IMR-90 (cell line): ENCODE measurements at regions not wholly inside any gene's neighbourhood (a gene's known extent, or its start where the extent isn't known, plus 50 kb on each side); places are given as distances from the start of the nearest gene placed in this dataset.

ENCODE experiments used
- ATAC-seq: fragments of 200-7000 bp; cut with Tn5 transposase; 2 replicates; pipeline ENCODE4 v1.9.1; 2020; ENCODE audit warnings: low read depth, mild to moderate bottlenecking, moderate library complexity
- BruUV-seq: library from RNA; stranded (reverse); fragments of 400-500 nt; replicated peaks from 2 replicates; lab custom pipeline; 2021; lab: Mats Ljungman, UMichigan
- CTCF ChIA-PET: fragments of 300-600 bp; formaldehyde crosslinking; extraction: SDS; loops from one replicate; lab custom pipeline; 2021; ENCODE audit warnings: antibody characterized with exemption; lab: Yijun Ruan, JAX
- POLR2A ChIA-PET: fragments of 300-600 bp; sonication (Branson Sonifier 250); formaldehyde crosslinking; loops from one replicate; lab custom pipeline; 2022; ENCODE audit warnings: antibody characterized with exemption; ENCODE audit not compliant: unreplicated experiment; lab: Charles Lee
- DNase-seq: peaks from one replicate; pipeline ENCODE4 v3.0.0; 2013
- H2AFZ ChIP-seq: replicated peaks from 2 replicates; pipeline ENCODE3; 2013; ENCODE audit warnings: low read length, mild to moderate bottlenecking; ENCODE audit not compliant: poor library complexity
- H2AK5ac ChIP-seq: 2 replicates; pipeline ENCODE4 v1.6.1; 2013; ENCODE audit warnings: low read depth, low read length, inconsistent platforms
- H2AK9ac ChIP-seq: replicated peaks from 2 replicates; pipeline ENCODE3; 2013; ENCODE audit warnings: mild to moderate bottlenecking, low read depth, low read length, moderate library complexity; ENCODE audit not compliant: poor library complexity
- H2BK120ac ChIP-seq: 2 replicates; pipeline ENCODE4 v1.6.1; 2013; ENCODE audit warnings: low read depth, low read length, inconsistent platforms
- H2BK15ac ChIP-seq: 3 replicates; pipeline ENCODE4 v1.6.1; 2013; ENCODE audit warnings: low read depth, low read length, inconsistent platforms
- H2BK20ac ChIP-seq: 2 replicates; pipeline ENCODE4 v1.6.1; 2013; ENCODE audit warnings: low read depth, mild to moderate bottlenecking, inconsistent platforms, low read length, moderate library complexity
- H2BK5ac ChIP-seq: 2 replicates; pipeline ENCODE4 v1.6.1; 2013; ENCODE audit warnings: mild to moderate bottlenecking, low read depth, low read length, inconsistent platforms; ENCODE audit not compliant: poor library complexity, severe bottlenecking
- H3K14ac ChIP-seq: replicated peaks from 2 replicates; pipeline ENCODE4 v1.6.1; 2013; ENCODE audit warnings: low read depth, low read length, inconsistent platforms
- H3K18ac ChIP-seq: 2 replicates; pipeline ENCODE4 v1.6.1; 2013; ENCODE audit warnings: low read depth, low read length, control low read depth
- H3K23ac ChIP-seq: 2 replicates; pipeline ENCODE4 v1.6.1; 2013; ENCODE audit warnings: low read depth, low read length, inconsistent platforms
- H3K27ac ChIP-seq: 2 replicates; pipeline ENCODE4 v1.5.1; 2013; ENCODE audit warnings: mild to moderate bottlenecking, control low read depth, low read length; ENCODE audit not compliant: insufficient read depth
- H3K27me3 ChIP-seq: 2 replicates; pipeline ENCODE4 v1.6.1; 2013; ENCODE audit warnings: low read length; ENCODE audit not compliant: control insufficient read depth, insufficient read depth
- H3K36me3 ChIP-seq: 2 replicates; pipeline ENCODE4 v1.6.1; 2013; ENCODE audit warnings: low read length, mixed read lengths; ENCODE audit not compliant: control insufficient read depth, insufficient read depth
- H3K4ac ChIP-seq: 2 replicates; pipeline ENCODE4 v1.6.1; 2013; ENCODE audit warnings: low read depth, low read length, inconsistent platforms
- H3K4me1 ChIP-seq: 2 replicates; pipeline ENCODE4 v1.6.1; 2013; ENCODE audit warnings: low read length, mixed read lengths; ENCODE audit not compliant: control insufficient read depth, insufficient read depth
- H3K4me2 ChIP-seq: 2 replicates; pipeline ENCODE4 v1.6.1; 2013; ENCODE audit warnings: low read depth, mild to moderate bottlenecking, control low read depth, low read length, moderate library complexity
- H3K4me3 ChIP-seq: 2 replicates; pipeline ENCODE4 v1.5.1; 2013; ENCODE audit warnings: low read depth, mild to moderate bottlenecking, control low read depth, low read length, moderate library complexity; ENCODE audit not compliant: insufficient read depth
- H3K56ac ChIP-seq: 2 replicates; pipeline ENCODE4 v1.6.1; 2013; ENCODE audit warnings: low read length, inconsistent platforms; ENCODE audit not compliant: insufficient read depth; ENCODE audit errors: extremely low read depth
- H3K79me1 ChIP-seq, 2 experiments: 2 replicates each; pipeline ENCODE4 v1.6.1; 2013; ENCODE audit warnings: low read length in 2 of 2, inconsistent platforms in 1 of 2, low read depth in 1 of 2
- H3K9ac ChIP-seq: 2 replicates; pipeline ENCODE4 v1.6.1; 2013; ENCODE audit warnings: low read depth, low read length, control low read depth
- H3K9me1 ChIP-seq: 2 replicates; pipeline ENCODE4 v1.6.1; 2013; ENCODE audit warnings: low read length, inconsistent platforms; ENCODE audit not compliant: insufficient read depth
- H3K9me3 ChIP-seq: 2 replicates; pipeline ENCODE4 v1.6.1; 2013; ENCODE audit warnings: low read length; ENCODE audit not compliant: control insufficient read depth, insufficient read depth
- H4K20me1 ChIP-seq: 2 replicates; pipeline ENCODE4 v1.6.1; 2013; ENCODE audit warnings: low read length, inconsistent platforms; ENCODE audit not compliant: insufficient read depth
- H4K5ac ChIP-seq: 2 replicates; pipeline ENCODE4 v1.6.1; 2013; ENCODE audit warnings: mild to moderate bottlenecking, low read depth, low read length, control low read depth
- H4K8ac ChIP-seq, 2 experiments: 2 replicates each; pipeline ENCODE4 v1.6.1; 2013; ENCODE audit warnings: low read depth in 2 of 2, low read length in 2 of 2, control low read depth in 1 of 2, inconsistent platforms in 1 of 2
- H4K91ac ChIP-seq: 2 replicates; pipeline ENCODE4 v1.6.1; 2013; ENCODE audit warnings: low read depth, low read length, inconsistent platforms; ENCODE audit not compliant: insufficient read depth
- FOS ChIP-seq: fragments of 150-350 bp; IDR thresholded peaks from 2 replicates; pipeline ENCODE4 v1.6.1; 2016; ENCODE audit warnings: low read depth, low read length
- MAFK ChIP-seq: IDR thresholded peaks from 2 replicates; pipeline ENCODE4 v1.6.1; 2012; ENCODE audit warnings: low read depth, low read length, improper control_type of control experiment
- WGBS, 2 experiments: methylation state at CpG; one replicate each; pipeline versions ENCODE4 v1.1.5 to v1.1.7; 2013; ENCODE audit warnings: missing lambda C conversion rate in 2 of 2; ENCODE audit not compliant: insufficient read length in 1 of 2; ENCODE audit errors: extremely low coverage in 2 of 2; 5-methylcytosine and 5-hydroxymethylcytosine counted together
- dilution Hi-C: fragments of 300-500 bp; cut with HindIII; formaldehyde crosslinking; loops from one replicate; pipeline ENCODE4 v1.14.3; 2018; ENCODE audit warnings: low sequenced_read_pairs; ENCODE audit not compliant: unreplicated experiment
- in situ Hi-C: fragments of 300-500 bp; cut with MboI; formaldehyde crosslinking; loops from 3 replicates; pipeline ENCODE4 v1.14.3; 2019; ENCODE audit warnings: low sequenced_read_pairs, inconsistent platforms, mixed read lengths
- intact Hi-C: fragments of 100-400 bp; cut with micrococcal nuclease; formaldehyde crosslinking; loops from 2 replicates; pipeline ENCODE4 v1.10.0; 2022

GRCh38 chr3:76855451-76855850 is 184.4 kb upstream of the ROBO2 start:
- WGBS, 2 experiments: no CpG with 5 or more reads among the region's 2 CpGs
- H3K79me1 ChIP-seq: no peaks in the 10 kb centered on the region
- no peak overlapping the region for H2AK9ac ChIP-seq
- H2BK120ac ChIP-seq: no peak overlapping the region
- no peaks in the 10 kb centered on the region for H4K20me1 ChIP-seq
- H3K23ac ChIP-seq: no peak overlapping the region
- no peak overlapping the region for H2BK5ac ChIP-seq
- in situ Hi-C loops (no loop called here), intact Hi-C loops (no loop called here), dilution Hi-C loops (no loop called here)
- no peak overlapping the region for H3K9ac ChIP-seq
- H3K4me1 ChIP-seq: no peaks in the 10 kb centered on the region
- H2BK15ac ChIP-seq: no peak overlapping the region
- H3K18ac ChIP-seq: no peak overlapping the region
- H4K91ac ChIP-seq: no peak overlapping the region
- TF ChIP-seq FOS (no peak), MAFK (no peak)
- POLR2A ChIA-PET: no interaction called here
- no peak overlapping the region for H4K5ac ChIP-seq
- no peak overlapping the region for H2AFZ ChIP-seq
- no peak overlapping the region for H3K14ac ChIP-seq
- no peak overlapping the region for H4K8ac ChIP-seq
- no peak overlapping the region for H3K4me2 ChIP-seq
- no peak overlapping the region for H3K4ac ChIP-seq
- no TSS peak for BruUV-seq
- no peak overlapping the region for H2BK20ac ChIP-seq
- H3K56ac ChIP-seq: no peak overlapping the region
- ATAC-seq (no peak), DNase-seq (no peak)
- H2AK5ac ChIP-seq: no peak overlapping the region
- H3K27me3 ChIP-seq: no peaks in the 10 kb centered on the region
- H3K9me1 ChIP-seq: no peaks in the 10 kb centered on the region
- H3K27ac ChIP-seq: no peak overlapping the region
- no peaks in the 10 kb centered on the region for H3K9me3 ChIP-seq
- CTCF ChIA-PET: no interaction called here
- H3K36me3 ChIP-seq: no peaks in the 10 kb centered on the region
- no peak overlapping the region for H3K4me3 ChIP-seq
